AG04449 (cell line): ENCODE measurements at regions not wholly inside any gene's neighbourhood (a gene's known extent, or its start where the extent isn't known, plus 50 kb on each side); places are given as distances from the start of the nearest gene placed in this dataset.

Experiments
- CTCF ChIA-PET: fragments of 350-600 bp; formaldehyde crosslinking; extraction: SDS; loops from one replicate; lab custom pipeline; 2021; ENCODE audit warnings: antibody characterized with exemption; lab: Yijun Ruan, JAX
- POLR2A ChIA-PET: fragments of 400-600, 350-600 bp; formaldehyde crosslinking; extraction: SDS; loops from one replicate; lab custom pipeline; 2020; ENCODE audit warnings: antibody characterized with exemption, inconsistent platforms; lab: Yijun Ruan, JAX
- DNase-seq: peaks from one replicate; pipeline ENCODE4 v3.0.0-alpha.2; 2010; ENCODE audit warnings: low read depth, low spot score
- H3K4me3 ChIP-seq: 2 replicates; pipeline ENCODE4 v1.5.1; 2011; ENCODE audit warnings: low read depth, mild to moderate bottlenecking, control low read depth, low read length
- CTCF ChIP-seq: IDR thresholded peaks from one replicate; pipeline ENCODE4 v1.5.1; 2011; ENCODE audit warnings: mild to moderate bottlenecking, moderate library complexity, low read length, control low read depth, inconsistent platforms; ENCODE audit not compliant: insufficient read depth; ENCODE audit errors: missing control alignments

- CTCF ChIA-PET = interaction anchor here (1.5 kb wide), 1 partner anchor 351 kb away, joined by 3 read pairs; no protein-coding TSS in a partner anchor
- peak; percentile 75 for DNase-seq
- POLR2A ChIA-PET = no interaction called here
These were observed 509.1 kb downstream of the SHQ1 start for GRCh38 chr3:72338942-72339669.

GRCh38 chr3:72338082-72338941, 509.9 kb downstream of the SHQ1 start:
- no peak for TF ChIP-seq CTCF
- no peak overlapping the region for H3K4me3 ChIP-seq
- POLR2A ChIA-PET = interaction anchor here (0.7 kb wide), 1 partner anchor 8 kb away, joined by 3 read pairs; no protein-coding TSS in a partner anchor
- no peak for DNase-seq
- CTCF ChIA-PET = interaction anchor here (1.5 kb wide), 1 partner anchor 350 kb away, joined by 3 read pairs; no protein-coding TSS in a partner anchor

More at GRCh38 chr3:72338942-72339669, 509.1 kb downstream of the SHQ1 start:
- H3K4me3 ChIP-seq = no peak overlapping the region
- TF ChIP-seq CTCF = no peak

- H3K4me3 ChIP-seq = no peak overlapping the region
- POLR2A ChIA-PET = no interaction called here
- TF ChIP-seq CTCF = no peak
- CTCF ChIA-PET = no interaction called here
- DNase-seq = no peak
These were observed 510.8 kb downstream of the SHQ1 start for GRCh38 chr3:72337480-72337855.

- ChIA-PET POLR2A (no interaction called here), CTCF (no interaction called here)
- TF ChIP-seq CTCF = no peak
- DNase-seq = no peak
- H3K4me3 ChIP-seq = peak overlapping the region; percentile 18; the same call in 1 of the 2 replicates
These were observed 511.3 kb downstream of the SHQ1 start for GRCh38 chr3:72336821-72337479.

GRCh38 chr3:72336114-72336651, 512.1 kb downstream of the SHQ1 start:
- H3K4me3 ChIP-seq = no peak overlapping the region
- ChIA-PET CTCF (no interaction called here), POLR2A (no interaction called here)
- no peak for DNase-seq
- no peak for TF ChIP-seq CTCF
